ENCODE measurements at regions not wholly inside any gene's neighbourhood (a gene's known extent, or its start where the extent isn't known, plus 50 kb on each side); places are given as distances from the start of the nearest gene placed in this dataset.
"Not testable (repeated sequence)": the region's sequence is repeated elsewhere in the genome, so short reads cannot be mapped to it uniquely, and the experiment has no call there.

DNA sequence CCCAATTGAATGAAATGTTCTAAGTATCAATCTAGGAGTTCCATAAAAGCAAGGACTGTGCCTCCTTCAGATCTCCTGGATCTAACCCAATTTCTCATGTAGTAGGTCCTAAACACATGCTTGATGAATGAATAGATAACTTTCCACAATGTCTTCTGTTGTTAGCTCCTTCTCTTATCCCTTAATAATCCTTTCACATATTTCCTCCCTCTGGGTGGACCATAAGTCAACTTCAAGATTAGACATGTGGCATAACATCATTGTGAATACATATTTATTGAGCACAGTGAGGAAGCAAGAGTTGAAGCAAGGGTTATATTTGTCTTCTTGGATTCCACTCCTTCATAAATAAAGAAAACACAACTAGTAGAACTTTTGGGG is 108.6 kb upstream of the EGFLAM start:
- DNase-seq (ENCODE audit: low read depth in 2 of 2), result no peak

DNA sequence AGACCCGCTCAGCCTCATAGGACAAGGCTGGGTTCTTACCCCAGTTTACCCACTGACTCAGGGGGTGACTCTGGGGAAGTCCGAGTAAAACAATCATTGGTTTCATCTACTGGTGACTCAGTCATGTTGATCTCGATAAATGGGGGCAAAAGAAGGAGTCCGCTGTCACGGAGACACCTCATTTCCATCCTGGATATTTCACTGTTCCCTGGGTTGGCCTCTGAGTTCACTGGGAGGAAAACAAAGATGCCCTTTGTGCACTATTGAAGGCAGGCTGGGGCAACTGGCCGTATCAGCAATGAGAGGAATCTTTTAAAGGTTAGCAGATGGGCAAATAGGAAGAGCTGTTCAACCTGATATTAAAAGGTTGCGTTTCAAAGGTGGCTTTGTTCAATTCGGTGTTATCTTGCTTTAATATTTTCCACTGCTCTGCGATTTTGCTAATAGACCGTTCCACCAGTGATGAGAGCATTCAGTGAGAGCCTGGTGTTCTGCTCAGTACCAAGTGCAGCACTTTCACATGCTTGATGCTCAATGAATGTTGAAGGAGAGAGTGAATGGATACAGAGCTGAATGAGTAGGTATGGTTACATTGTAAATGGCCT is 110.2 kb upstream of the EGFLAM start:
- DNase-seq (ENCODE audit: low read depth in 2 of 2), result no peak

DNA sequence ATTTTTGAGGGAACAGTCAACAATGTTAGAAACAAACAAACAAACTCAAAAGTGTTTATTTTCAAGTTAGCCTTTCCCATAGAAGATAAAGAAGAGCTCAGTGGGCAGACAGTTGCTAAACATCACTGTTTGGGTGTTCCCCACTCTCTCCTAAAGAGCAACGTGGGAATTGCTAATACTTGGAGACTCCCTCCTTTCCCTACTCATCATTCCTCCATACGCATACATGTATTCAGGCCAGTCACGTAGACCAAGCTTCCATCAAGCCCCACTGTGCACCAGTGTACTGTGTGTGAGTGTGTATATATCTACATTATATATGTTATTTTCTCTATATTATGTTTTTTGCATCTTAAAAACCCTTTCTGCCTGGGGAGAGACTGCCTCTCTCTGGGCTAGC is 115.0 kb upstream of the EGFLAM start:
- DNase-seq (ENCODE audit: low read depth in 2 of 2), result no peak

DNA sequence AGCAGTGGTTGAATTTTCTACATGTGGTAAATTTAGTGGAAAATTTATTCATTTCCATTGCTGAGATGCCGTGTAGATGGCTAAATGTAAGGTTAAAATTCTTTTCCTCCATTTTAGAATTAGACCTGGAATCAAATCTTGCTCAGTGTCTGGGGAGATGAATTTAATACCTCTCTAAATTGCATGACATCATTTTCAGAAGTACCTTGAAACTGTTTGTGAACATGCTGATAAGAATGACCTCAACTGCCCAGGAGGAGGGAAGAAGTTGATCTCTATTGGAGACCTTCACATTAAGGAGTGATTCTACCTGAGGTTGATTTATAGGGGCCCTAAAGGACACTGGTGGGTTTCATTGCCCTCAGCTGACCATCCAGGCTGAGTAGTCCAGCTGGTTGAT is 116.7 kb upstream of the EGFLAM start:
- no peak for DNase-seq (ENCODE audit: low read depth in 2 of 2)

DNA sequence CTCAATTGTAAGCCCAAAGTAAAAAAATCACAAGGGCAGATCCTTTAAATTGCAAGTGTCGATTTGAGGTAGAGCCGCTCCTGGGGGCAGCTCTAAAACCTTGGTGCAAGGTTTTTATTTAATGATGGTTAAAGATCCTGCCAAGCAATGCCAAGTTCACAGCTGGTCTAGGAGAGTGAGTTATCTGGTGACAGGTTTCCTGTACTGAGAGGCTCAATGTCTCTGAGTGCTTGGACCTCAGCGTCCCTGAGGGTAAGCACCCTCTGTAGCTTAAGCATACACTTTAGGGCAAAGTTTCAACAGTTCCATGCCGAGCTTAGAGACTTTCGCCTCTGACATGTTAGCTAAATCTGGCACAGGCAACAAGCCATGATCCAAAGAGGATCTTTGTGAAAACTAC is 119.8 kb upstream of the EGFLAM start:
- DNase-seq (ENCODE audit: low read depth in 2 of 2), result no peak

DNA sequence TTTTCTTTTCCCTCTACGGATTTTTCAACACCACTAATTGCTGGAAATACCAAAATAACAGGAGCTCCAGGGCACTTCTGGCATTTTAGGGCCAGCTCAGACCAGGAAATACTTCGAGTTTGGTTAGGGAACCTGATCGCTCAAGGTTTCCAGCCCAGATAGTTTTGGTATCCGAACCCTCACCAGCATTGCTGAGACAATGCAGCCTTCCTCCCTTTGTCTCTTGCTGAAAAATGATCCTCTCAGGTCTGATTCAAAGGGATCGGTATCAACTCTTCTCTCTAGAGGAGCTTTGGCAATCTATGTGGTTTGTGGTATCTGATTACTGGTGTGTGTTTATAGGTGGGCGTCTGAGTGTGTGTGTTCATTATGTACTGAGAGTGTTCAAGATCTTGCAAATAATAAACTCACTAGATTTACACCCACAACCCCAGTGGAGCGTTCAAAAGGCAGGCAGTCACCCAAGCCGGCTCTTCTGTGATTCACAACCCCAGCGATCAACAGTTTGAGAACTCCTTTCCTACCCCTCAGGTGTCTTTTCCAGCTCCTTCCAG is 122.8 kb upstream of the EGFLAM start:
- DNase-seq (ENCODE audit: low read depth in 2 of 2), result no peak

DNA sequence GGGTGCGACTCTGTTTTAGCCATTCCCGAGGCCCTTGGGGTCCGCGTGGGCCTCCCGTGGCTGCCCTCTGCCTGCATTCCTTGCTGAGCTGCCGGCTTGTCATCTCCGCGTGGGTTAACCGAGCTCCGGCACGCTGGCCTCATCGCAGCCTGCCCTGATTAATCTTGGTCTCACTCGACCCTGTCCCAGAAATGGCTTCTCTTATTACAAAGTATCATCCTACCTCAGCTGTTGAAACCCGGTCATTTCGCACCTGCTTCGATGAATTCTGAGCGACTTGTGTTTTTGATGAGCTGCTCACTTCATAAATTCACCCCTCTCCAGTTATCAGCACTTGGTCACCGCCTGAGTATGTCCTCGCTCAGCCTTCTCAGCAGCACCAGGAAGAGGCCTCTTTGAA is 123.5 kb upstream of the EGFLAM start:
- no peak for DNase-seq (ENCODE audit: low read depth in 2 of 2)

DNA sequence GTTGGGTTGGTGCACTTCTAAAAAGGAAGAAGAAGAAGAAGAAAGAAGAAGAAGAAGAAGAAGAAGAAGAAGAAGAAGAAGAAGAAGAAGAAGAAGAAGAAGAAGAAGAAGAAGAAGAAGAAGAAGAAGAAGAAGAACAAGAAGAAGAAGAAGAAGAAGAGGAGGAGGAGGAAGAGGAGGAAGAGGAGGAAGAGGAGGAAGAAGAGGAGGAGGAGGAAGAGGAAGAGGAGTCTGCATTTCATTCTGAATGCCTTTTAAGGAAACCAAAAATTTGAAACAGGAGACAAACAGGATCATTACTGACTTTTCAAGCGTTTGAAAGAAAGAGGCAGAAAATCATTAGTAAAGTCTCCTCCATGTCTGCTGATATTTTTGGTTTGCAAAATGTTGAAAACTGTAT is 124.1 kb upstream of the EGFLAM start:
- not testable (repeated sequence) for DNase-seq (ENCODE audit: low read depth in 2 of 2)

DNA sequence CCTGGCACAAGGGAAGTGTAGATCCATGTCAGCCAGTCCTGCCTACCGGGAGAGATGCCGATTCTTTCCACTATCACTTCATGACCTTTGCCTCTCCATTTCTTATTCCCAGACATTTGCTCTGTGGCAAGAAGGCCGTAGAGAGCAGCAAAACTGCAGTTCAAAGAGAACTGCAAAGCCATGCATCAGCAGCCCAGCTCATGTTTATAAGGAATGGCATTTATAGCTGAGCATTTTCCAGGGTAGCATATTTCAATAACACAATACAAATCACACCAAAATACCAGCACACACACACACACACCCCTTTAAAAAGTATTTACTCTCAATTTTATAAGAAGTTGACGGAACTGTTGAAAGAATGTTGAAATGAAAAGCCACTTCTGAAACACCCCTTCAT is 126.7 kb upstream of the EGFLAM start:
- no peak for DNase-seq (ENCODE audit: low read depth in 2 of 2)

DNA sequence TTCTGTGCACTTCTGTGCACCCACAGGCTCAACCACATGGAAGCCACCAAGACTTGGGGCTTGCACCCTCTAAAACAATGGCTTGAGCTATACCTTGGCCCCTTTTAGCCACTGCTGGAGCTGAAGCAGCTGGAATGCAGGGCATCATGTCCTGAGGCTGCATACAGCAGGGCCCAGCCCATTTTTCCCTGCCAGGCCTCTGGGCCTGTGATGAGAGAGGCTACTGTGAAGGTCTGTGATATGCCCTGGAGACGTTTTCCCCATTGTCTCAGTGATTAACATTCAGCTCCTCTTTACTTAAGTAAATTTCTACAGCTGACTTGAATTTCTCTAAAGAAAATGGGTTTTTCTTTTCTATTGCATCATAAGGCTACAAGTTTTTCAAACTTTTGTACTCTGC is 134.0 kb upstream of the EGFLAM start:
- DNase-seq (ENCODE audit: low read depth in 2 of 2), result no peak

DNA sequence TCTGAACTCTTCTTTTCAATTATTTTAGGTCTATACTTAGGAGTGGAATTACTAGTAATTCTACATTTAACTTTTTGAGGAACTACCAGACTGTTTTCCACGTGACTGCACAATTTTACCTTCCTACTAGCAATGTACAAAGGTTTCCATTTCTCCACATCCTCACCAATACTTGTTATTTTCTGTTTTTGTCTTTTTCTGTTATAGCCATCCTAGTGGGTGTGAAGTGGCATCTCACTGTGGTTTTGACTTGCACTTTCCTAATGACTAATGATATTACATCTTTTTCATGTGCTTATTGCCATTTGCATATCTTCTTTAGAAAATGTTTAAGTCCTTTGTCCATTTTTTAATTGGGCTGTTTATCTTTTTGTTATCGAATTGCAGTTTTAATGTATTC is 136.9 kb upstream of the EGFLAM start:
- no peak for DNase-seq (ENCODE audit: low read depth in 2 of 2)

DNA sequence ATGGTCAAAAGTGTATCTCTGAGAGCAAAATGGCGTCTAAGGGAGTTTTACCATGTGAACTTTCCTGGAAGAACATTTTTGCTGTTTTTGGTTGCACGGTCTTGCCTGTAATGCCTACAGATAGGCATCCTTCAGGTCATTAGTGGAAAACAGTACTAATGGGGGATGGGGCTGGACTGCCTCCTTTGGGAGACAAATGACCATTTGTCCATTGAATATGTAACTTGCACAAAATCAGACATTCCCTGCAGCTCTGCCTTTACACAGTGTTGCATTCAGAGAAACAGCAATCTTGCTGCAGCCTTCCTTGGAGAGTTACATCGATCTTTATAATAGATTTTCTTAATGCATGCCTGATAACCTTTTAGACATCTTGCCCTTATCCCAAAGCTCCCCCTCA is 138.5 kb upstream of the EGFLAM start:
- DNase-seq (ENCODE audit: low read depth in 2 of 2), result no peak

DNA sequence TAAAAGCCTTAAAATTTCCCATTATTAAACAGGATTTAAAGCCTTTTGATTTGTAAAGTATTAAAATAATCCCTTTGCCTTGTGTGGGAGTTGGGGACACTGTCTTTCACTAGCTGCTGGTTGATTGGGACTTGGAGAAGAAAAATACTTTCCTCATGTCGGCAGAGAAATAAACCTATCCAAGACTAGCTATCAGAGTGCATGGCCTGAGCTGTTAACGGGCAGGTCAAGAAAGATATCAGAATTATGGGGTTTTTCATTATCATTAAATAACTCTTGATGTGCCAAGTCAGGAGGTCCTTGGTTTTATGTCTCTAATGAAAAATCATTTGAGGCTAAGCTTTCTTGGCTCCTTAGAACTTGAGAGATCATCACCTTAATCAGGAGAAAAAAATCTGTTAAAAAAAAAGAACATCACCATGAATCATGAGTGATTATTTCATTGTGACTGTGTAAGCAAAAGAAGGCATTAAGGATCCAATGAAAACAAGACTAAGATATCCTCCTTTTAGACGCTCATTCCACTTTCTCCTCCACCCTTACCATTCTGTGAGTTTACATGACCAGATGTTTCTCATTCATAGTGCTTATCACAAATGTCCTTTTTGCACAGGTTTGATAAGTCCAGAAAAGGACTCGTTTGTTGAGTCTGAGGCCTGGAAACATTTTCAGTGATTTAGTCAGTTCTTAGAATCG is 140.4 kb upstream of the EGFLAM start:
- no peak for DNase-seq (ENCODE audit: low read depth in 2 of 2)

DNA sequence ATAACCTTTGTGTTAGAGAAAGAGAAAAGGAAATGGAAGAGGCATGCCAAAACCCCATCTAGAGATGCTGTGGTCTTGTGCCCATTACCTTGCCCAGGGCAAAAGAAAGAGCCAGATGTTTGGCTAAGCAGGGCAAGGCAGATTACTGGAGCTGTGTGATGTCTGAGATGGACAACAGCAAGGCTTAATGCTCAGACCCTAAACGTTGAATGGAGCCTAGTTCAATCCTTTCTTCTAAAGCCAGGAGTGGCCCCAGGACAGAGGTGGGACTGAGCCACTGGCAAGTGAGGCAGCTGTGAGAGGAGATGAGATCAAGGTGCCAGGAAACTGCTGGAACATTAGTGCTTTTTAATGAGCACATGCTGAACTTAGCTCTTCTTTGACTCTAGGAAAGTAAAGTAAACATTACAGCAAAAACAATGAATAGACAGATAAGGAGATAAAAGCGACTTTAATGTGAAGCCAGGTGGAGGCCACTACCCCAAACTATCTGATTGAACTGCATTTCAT is 143.0 kb upstream of the EGFLAM start:
- DNase-seq (ENCODE audit: low read depth in 2 of 2), result no peak

DNA sequence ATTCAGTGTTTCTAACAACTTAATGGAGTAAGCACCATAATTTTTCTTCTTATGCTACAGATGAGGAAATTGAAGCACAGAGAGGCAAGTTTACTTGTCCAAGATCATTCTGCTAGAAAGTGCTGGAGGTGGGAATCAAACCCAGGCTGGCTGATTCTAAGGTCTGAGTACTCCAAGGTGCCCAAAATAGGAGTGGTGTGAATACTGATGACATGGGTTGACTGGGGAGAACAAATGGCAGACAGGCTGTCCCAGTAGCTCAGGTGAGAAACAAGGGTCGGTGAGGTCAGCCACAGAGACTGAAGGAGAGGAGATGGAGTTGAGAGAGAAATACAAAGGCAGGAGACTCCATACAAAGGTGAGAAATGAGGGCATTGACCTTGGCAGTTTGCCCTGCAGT is 144.5 kb upstream of the EGFLAM start:
- no peak for DNase-seq (ENCODE audit: low read depth in 2 of 2)

DNA sequence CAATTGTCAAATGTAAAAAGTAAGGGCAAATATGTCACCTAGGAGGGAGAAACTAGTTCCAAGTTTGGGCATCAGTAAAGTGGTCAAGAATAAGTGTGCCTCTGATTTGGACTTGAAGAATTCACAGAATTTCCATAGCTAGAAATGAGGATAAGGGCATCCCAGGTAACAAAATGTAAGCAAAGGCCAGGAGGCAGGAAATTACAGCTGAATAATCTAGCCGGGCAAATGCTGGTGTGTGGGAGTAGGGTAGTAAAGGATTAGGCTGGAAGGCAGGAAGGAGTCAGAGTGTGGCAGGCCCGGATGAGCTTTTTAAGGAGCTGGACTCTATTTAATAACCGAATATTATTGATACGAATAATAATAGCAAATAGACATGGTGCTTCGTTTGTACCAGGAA is 144.9 kb upstream of the EGFLAM start:
- DNase-seq (ENCODE audit: low read depth in 2 of 2), result no peak

DNA sequence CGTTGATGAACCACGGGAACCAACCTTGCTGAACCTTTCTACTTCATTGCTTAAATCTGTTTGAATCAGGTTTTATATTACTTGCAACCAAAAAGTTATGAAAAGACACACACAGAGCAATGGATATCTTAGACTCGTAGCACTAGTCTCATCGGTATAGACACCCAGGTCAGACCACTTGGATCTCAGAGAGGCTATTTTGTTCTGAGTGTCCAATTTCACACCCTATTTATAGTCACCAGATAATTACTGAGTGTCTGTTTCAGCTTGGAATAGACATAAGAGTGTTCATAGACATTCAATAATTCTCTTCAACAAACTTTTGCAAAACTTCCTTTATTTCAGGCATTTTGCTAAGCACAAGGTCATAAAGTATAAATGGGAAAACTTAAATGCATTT is 145.4 kb upstream of the EGFLAM start:
- no peak for DNase-seq (ENCODE audit: low read depth in 2 of 2)

DNA sequence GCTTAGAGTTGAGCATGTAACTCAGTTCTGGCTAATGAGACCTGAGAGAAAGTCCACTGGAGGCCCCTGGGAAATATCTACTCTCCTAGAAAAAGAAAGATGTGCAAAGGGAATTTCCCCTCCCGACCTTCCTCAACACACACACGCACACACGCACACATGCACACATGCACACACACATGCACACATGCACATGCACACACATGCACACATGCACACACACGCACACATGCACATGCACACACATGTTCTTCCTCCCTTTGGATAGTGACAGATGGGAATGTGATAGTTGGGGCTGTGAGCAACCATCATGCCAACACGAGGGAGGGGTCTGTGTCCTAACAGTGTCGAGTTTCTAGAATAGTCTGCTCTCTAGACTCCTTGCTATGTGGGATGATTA is 148.2 kb upstream of the EGFLAM start:
- DNase-seq (ENCODE audit: low read depth in 2 of 2), result no peak

DNA sequence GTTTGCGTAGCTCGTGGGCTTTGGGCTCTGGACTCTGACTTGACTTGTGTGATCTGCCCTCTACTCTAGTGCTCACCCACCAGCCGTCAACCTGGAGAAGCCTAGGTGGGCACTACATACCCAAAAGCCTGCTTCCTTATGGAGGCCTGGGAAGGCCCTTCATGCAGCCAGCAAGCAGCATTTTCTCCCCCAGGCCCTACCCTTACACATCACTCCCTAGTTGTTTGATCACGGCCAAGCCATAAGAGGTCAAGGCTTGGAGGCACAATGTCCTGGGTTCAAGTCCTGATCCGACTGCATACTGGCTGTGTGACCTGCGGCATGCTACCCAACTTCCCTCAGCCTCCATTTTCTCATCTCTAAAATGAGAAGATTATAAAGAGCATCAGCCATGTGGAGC is 151.3 kb upstream of the EGFLAM start:
- DNase-seq (ENCODE audit: low read depth in 2 of 2), result no peak

DNA sequence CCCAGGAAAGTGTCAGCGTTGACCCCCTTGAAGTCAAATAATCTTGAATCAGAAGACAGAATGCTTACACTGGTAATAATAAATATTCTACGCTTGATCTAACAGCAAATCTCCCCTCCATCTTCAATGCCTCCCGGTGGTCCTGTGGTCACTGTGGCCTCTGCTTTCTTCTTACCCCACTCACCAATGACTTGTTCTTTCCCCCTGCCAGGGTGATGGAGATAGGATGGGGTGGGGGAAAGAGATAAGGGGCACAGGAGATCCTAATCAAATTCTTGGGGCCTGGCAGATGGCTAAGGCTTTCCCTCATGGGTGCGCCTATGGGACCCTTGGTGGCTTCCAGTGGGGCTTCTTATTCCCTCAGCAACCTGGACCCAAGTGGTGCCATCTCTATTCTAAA is 152.6 kb upstream of the EGFLAM start:
- no peak for DNase-seq (ENCODE audit: low read depth in 2 of 2)

DNA sequence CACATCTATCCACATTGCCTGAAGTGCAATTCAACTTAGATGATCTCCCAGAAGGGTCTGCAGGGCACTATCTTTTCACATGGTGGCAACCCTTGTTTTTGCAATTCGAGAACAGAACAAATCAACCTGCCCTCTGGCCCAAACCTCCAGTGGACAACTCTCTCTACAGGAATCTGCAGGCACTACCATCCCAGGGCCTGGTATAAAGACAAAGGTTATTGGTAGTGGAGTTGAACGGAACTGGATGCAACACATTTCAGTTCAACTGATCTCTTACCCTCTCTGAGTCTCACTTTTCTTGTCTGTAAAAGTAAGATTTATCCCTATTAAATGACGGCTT is 153.2 kb upstream of the EGFLAM start:
- DNase-seq (ENCODE audit: low read depth in 2 of 2), result no peak

DNA sequence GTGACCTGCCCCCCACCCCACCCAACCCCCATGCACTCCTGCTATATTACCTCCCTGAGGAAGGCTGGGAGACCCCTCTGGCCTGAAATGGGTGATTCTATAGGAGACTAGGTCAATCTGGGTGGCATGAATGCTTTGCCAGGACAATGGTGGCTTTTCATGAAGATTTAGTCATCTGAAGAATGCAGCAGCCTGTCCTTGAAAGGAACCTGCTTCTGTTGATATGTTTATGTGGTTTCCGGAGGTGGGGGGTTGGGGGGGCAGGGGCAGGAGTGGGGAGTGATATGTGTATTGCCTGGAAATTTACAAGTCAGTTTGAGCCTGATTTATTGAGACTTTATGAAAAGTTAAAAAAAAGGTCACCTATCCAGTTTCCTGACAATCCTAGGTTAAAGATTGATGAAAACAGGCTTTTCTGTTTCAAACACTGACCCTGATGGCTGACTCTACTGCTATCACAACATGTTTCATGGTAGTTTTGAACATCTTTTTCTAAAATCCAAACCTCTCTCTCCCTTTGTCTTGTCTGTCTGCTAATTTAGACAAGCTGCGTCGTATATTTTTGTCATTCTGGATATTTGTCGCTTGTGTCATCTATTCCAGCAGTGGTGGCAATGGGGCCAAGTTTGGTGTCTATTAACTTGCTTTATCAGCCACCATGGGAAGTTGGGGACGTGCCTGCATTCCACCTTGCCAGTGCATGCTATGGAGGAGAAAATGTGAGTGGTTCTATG is 153.7 kb upstream of the EGFLAM start:
- DNase-seq (ENCODE audit: low read depth in 2 of 2), result no peak

DNA sequence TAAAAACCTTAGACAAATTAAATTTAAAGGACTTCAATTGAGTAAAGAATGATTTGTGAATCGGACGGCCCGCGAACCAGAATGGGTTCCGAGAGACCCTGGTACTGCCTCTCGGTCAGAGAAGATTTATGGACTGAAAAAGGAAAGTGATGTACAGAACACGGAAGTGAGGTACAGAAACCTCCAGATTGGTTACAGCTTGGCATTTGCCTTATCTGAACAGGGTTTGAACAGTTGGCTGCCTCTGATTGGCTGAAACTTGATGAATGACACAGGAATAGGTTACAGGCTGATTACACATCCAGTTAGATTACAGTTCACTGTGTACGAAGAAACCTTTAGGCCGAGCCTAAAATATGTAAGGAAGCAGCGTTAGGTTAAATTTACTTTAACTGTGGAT is 156.5 kb upstream of the EGFLAM start:
- DNase-seq (ENCODE audit: low read depth in 2 of 2), result no peak

Measured in lung microvascular endothelial cell (primary cell).